Osteoblast (primary cell): ENCODE measurements at regions not wholly inside any gene's neighbourhood (a gene's known extent, or its start where the extent isn't known, plus 50 kb on each side); places are given as distances from the start of the nearest gene placed in this dataset.

Source experiments
- DNase-seq: peaks from one replicate; pipeline ENCODE4 v3.0.0; 2011; ENCODE audit warnings: low spot score, mixed read lengths; ENCODE audit not compliant: insufficient read length; ENCODE audit errors: missing footprints
- H2AFZ ChIP-seq: 2 replicates; pipeline ENCODE4 v1.6.0; 2011; ENCODE audit warnings: mild to moderate bottlenecking, low read length
- H3K27ac ChIP-seq: 2 replicates; pipeline ENCODE4 v1.5.1; 2011; ENCODE audit warnings: mild to moderate bottlenecking, low read depth, low read length, moderate library complexity
- H3K27me3 ChIP-seq: 2 replicates; pipeline ENCODE4 v1.6.0; 2012; ENCODE audit warnings: mild to moderate bottlenecking, control low read depth, inconsistent platforms, low read length, moderate library complexity; ENCODE audit not compliant: insufficient read depth
- H3K36me3 ChIP-seq: 2 replicates; pipeline ENCODE4 v1.5.1; 2011; ENCODE audit warnings: mild to moderate bottlenecking, low read length, control low read depth, moderate library complexity; ENCODE audit not compliant: insufficient read depth
- H3K4me1 ChIP-seq: 2 replicates; pipeline ENCODE4 v1.5.1; 2011; ENCODE audit warnings: mild to moderate bottlenecking, low read length, control low read depth, moderate library complexity; ENCODE audit not compliant: insufficient read depth
- H3K4me2 ChIP-seq: 2 replicates; pipeline ENCODE4 v1.6.0; 2011; ENCODE audit warnings: mild to moderate bottlenecking, low read length; ENCODE audit not compliant: insufficient read depth
- H3K4me3 ChIP-seq: fragments of 200-600 bp; sonication (generic); 3 replicates; pipeline ENCODE4 v1.5.1; 2012; ENCODE audit warnings: mild to moderate bottlenecking, low read length, inconsistent platforms; ENCODE audit not compliant: insufficient read depth
- H3K79me2 ChIP-seq: 2 replicates; pipeline ENCODE4 v1.6.0; 2012; ENCODE audit warnings: mild to moderate bottlenecking, low read length, control low read depth, inconsistent platforms; ENCODE audit not compliant: insufficient read depth
- H3K9me3 ChIP-seq: 2 replicates; pipeline ENCODE4 v1.5.1; 2011; ENCODE audit warnings: low read depth, low read length, control low read depth
- H4K20me1 ChIP-seq: 2 replicates; pipeline ENCODE4 v1.6.0; 2012; ENCODE audit warnings: mild to moderate bottlenecking, low read length, control low read depth; ENCODE audit not compliant: insufficient read depth
- CTCF ChIP-seq: IDR thresholded peaks from 2 replicates; pipeline ENCODE4 v1.5.1; 2011; ENCODE audit warnings: mild to moderate bottlenecking, low read depth, low read length, moderate library complexity; ENCODE audit errors: extremely low read depth

- no peaks in the 10 kb centered on the region for H3K9me3 ChIP-seq
- H3K4me3 ChIP-seq, result no peak overlapping the region
- H3K4me1 ChIP-seq, result no peaks in the 10 kb centered on the region
- H3K27ac ChIP-seq, result no peak overlapping the region
- no peak for DNase-seq
- no peaks in the 10 kb centered on the region for H3K27me3 ChIP-seq
- H3K79me2 ChIP-seq, result no peaks in the 10 kb centered on the region
- no peaks in the 10 kb centered on the region for H3K36me3 ChIP-seq
- no peak overlapping the region for H3K4me2 ChIP-seq
- H4K20me1 ChIP-seq, result no peaks in the 10 kb centered on the region
- no peak for TF ChIP-seq CTCF
- no peak overlapping the region for H2AFZ ChIP-seq
Measured at GRCh38 chr5:3335301-3335700, 260.3 kb upstream of the IRX1 start.

DNA sequence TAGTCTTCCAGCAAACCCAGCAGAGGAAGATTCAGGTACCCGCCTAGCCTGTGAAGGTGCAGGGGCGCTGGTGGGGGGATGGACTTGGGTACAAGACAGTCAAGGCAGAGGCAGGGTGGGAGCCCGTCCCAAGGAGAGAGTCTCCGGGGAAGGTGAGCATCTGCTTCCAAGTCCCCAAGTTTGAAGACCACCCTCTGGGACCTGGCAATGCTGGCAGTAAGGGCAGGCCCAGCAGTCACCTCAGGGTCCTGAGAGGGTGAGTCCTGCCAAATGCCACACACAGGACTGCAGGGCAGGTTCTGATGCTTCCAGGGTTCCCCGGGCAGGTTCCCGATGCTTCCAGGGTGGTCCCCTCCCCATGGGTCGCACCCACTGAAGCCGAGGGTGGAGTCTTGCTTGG lies 261.8 kb upstream of the IRX1 start:
- Histone ChIP-seq H3K27ac (no peak overlapping the region), H2AFZ (no peak overlapping the region), H3K4me1 (no peaks in the 10 kb centered on the region), H3K4me2 (no peak overlapping the region), H4K20me1 (no peaks in the 10 kb centered on the region), H3K27me3 (no peaks in the 10 kb centered on the region), H3K36me3 (no peaks in the 10 kb centered on the region), H3K4me3 (no peak overlapping the region), H3K9me3 (no peaks in the 10 kb centered on the region), H3K79me2 (no peaks in the 10 kb centered on the region)
- TF ChIP-seq CTCF, result no peak
- DNase-seq, result no peak

DNA sequence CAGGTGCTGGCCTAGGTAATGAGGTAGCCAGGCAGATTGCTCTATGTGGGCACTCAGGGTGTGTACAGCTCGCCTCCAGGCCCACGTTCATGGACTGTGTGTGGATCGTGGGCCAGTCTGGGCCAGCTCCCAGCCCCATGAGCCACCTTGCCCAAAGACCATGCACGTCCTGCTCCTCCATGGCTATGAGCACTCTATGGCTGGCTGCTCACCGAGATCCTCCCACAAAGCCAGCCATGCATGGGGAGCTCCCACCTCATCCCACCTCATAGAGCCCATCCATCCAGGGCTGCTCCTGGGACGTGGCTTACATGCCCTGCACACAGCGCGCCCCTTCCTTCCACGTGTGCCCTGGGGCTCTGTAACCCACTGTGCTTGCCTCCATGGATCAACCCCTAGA lies 262.5 kb upstream of the IRX1 start:
- H3K4me3 ChIP-seq, result no peak overlapping the region
- H3K27ac ChIP-seq, result no peak overlapping the region
- H3K27me3 ChIP-seq, result no peaks in the 10 kb centered on the region
- no peaks in the 10 kb centered on the region for H3K9me3 ChIP-seq
- no peaks in the 10 kb centered on the region for H3K4me1 ChIP-seq
- no peaks in the 10 kb centered on the region for H3K36me3 ChIP-seq
- no peak for TF ChIP-seq CTCF
- H4K20me1 ChIP-seq, result no peaks in the 10 kb centered on the region
- no peaks in the 10 kb centered on the region for H3K79me2 ChIP-seq
- H2AFZ ChIP-seq, result no peak overlapping the region
- no peak overlapping the region for H3K4me2 ChIP-seq
- DNase-seq, result no peak

DNA sequence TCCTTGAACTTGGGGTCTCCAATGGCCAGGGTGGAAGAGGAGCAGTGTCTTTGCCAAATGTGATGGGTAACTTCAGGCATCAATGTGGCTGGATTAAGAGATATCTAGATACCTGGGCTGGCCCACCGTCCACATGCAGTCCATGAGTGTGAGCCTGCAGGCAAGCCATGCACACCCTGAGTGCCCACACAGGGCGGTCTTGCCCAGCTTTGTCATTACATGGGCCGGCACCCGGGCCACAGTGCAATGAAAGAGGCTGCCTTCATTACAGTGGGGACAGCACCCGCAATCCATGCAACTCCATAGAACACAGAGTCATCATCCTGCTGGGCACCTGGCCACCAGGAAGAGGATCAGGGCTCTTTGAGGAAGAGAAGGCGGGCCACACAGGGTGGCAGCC lies 263.8 kb upstream of the IRX1 start:
- Histone ChIP-seq H3K79me2 (no peaks in the 10 kb centered on the region), H3K4me3 (no peak overlapping the region), H3K27ac (no peak overlapping the region), H3K9me3 (no peaks in the 10 kb centered on the region), H3K36me3 (no peaks in the 10 kb centered on the region), H3K27me3 (no peaks in the 10 kb centered on the region), H2AFZ (no peak overlapping the region), H3K4me1 (no peaks in the 10 kb centered on the region), H4K20me1 (no peaks in the 10 kb centered on the region), H3K4me2 (no peak overlapping the region)
- TF ChIP-seq CTCF, result no peak
- no peak for DNase-seq
